ENCODE measurements at regions not wholly inside any gene's neighbourhood (a gene's known extent, or its start where the extent isn't known, plus 50 kb on each side); places are given as distances from the start of the nearest gene placed in this dataset.
"Not testable (repeated sequence)": the region's sequence is repeated elsewhere in the genome, so short reads cannot be mapped to it uniquely, and the experiment has no call there.

DNA sequence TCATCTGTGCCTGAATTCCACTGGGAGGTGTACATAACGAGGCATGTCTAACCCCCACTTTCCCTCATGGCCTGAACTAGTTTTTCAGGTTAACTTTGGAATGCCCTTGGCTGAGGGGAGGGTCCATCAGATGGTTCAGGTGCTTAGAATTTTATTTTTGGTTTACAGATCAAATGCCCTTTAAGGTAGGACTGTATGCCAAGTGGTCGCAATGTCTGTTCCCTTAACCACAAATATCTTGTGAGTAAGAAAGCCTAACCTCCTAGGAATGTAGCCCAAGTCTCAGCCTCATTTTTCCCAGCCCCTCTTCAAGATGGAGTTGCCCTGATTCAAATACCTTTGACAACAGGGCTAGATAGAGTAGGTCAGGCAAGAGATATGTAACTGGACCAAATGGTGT is 78.4 kb downstream of the RNASET2 start:
- no peak for DNase-seq (ENCODE audit: low read depth, low spot score)

GRCh38 chr6:166877349-166877748 is 79.0 kb downstream of the RNASET2 start:
- no peak for DNase-seq (ENCODE audit: low read depth, low spot score)

DNA sequence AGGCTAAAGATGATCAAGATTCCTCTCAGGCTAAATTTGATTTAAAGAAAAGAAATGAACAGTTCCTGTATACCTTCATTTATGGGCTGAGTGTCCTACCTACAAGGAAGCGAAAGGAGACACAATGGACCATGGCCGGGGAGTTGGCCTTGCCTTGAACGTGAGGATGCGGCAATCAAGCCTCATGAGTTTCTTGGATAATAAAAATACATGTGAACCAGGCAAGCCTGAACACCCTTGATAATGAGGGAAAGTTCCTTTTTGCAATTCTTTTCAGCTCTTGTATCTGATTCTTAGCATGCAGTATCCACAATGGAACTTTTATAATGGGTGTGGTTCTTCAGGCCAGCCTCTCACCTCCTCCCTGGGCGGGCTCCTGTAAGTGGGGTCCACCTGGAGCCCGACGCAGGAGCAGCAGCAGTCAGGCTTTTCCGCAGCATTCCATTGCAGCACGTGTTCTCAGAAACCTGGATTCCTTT is 83.8 kb downstream of the RNASET2 start:
- no peak for DNase-seq (ENCODE audit: low read depth, low spot score)

- no peak for DNase-seq (ENCODE audit: low read depth, low spot score)
Measured at GRCh38 chr6:166870602-166871208, 85.6 kb downstream of the RNASET2 start.

GRCh38 chr6:166866839-166867637 is 89.3 kb downstream of the RNASET2 start:
- no peak for DNase-seq (ENCODE audit: low read depth, low spot score)

GRCh38 chr6:166864333-166864732 is 92.0 kb downstream of the RNASET2 start:
- DNase-seq (ENCODE audit: low read depth, low spot score) = no peak

- DNase-seq (ENCODE audit: low read depth, low spot score) = no peak
Measured at GRCh38 chr6:166862978-166863530, 93.3 kb downstream of the RNASET2 start.

- DNase-seq (ENCODE audit: low read depth, low spot score) = peak; percentile 59
Measured at GRCh38 chr6:166862287-166862977, 93.9 kb downstream of the RNASET2 start.

DNA sequence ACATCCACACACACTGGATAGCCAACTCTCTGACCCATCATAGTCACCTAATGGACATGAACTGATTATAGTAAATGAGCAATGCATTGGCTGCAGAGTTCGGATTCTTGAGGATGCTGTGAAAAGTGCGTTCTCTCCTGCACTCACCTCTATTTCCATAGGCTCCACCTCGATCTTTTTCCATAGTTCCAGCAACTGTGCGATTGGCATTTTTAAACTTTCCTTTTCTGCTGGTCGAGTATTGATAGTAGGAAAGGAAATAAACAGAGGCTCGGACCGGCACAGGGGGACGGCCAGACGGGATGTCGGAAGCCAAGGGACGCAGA is 94.4 kb downstream of the RNASET2 start:
- DNase-seq (ENCODE audit: low read depth, low spot score) = no peak

- DNase-seq (ENCODE audit: low read depth, low spot score) = no peak
Measured at GRCh38 chr6:166861304-166861703, 95.0 kb downstream of the RNASET2 start.

DNA sequence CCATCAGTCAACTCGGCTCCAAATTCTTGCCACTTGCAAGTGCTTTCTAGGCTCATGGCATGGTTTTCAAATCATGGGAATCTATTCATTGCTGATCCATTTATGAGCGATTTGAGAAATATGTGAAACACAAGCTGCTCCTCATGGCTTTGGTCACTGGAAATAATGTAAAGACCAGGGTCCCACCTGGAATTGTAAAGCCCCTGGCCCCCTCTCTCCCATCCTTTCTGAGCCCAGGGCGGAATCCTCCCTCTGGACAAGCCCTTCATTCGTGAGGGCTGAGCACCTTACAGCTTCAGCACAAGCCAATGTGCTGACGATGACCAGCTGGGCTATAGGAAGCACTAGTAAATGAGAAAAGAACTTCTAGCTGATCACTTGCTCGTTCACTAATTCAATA is 96.0 kb downstream of the RNASET2 start:
- no peak for DNase-seq (ENCODE audit: low read depth, low spot score)

- no peak for DNase-seq (ENCODE audit: low read depth, low spot score)
Measured at GRCh38 chr6:166855416-166855815, 100.9 kb downstream of the RNASET2 start.

DNA sequence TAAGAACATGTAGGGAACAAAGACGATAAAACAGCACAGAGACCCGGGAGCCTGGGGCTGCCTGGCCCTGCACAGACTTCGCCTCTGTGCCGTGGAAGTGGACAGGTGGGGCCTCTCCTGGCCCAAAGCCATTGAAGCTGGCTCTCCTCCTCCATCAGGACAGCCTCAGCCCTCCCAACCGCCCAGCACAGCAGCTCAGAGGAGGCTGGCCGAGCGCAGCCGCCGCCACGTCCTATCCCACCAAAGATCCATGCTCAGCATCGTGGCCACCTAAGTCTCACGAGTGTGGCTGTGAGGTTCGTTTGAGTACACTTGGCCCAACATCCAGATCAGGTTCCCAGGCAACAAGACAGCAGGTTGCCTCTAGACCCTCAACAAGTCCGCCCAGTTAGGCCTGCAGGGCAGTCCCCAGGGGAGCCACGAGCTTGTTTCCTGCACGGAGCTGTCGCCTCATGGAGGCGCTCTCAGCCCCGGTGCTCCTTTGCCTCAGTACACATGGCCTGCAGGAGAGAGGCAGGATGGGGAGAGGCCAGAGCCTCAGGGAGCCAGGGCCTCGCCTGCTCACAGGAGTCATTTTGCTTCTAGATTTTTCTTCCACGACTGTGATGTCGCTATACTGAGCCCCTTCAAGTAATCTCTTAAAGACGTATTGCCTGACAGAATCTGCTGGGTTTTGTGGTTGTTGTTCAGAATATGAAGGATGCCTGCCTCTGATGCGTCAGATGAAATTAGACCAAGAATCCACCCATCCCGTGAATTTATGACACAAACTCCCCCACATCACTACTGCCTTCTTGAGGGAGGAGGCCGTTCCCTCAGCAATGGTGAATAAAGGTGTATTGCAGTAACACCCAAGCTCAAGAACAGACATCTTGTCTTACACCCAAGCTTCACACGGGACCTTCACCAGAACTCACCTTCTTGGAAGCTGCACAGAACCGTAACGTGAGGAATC is 102.7 kb downstream of the RNASET2 start:
- DNase-seq (ENCODE audit: low read depth, low spot score) = no peak

- no peak for DNase-seq (ENCODE audit: low read depth, low spot score)
Measured at GRCh38 chr6:166852451-166852975, 103.8 kb downstream of the RNASET2 start.

DNA sequence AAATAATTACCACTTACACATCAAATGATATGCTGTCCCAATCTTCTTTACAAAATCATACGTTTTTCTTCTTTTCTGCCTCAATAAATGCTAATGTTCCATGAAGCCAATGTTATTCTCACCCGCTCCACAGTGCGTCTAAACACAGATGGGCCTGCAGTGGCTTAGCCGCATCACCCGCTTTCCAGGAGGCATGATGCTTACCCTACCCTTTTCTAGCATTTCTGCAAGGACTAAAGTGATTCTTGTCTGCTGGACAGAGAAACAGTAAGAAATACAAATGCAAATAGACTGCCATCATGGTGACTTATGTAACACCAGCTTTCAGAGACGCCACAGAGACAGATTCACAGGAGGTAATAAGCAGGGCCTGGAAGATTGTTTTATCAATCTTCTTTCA is 104.4 kb downstream of the RNASET2 start:
- DNase-seq (ENCODE audit: low read depth, low spot score) = no peak

DNA sequence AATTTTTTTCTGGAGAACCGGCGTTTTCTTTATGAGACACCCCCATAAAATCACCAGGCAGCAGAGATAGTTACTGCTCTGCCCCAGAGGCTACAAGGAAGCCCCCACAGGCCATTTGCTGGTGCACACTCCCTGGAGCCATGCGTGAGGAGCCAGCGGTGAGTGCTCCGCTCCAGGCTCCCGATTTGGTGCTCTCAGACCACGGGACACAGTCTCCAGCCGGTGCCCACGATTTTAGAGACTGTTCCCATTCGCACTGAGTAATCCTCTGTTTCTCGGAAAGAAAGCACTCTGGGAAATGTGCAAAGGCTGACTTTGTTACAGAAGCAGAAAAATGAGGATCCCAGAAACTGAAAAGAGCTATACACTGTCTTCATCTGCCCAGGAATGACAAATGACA is 104.9 kb downstream of the RNASET2 start:
- no peak for DNase-seq (ENCODE audit: low read depth, low spot score)

DNA sequence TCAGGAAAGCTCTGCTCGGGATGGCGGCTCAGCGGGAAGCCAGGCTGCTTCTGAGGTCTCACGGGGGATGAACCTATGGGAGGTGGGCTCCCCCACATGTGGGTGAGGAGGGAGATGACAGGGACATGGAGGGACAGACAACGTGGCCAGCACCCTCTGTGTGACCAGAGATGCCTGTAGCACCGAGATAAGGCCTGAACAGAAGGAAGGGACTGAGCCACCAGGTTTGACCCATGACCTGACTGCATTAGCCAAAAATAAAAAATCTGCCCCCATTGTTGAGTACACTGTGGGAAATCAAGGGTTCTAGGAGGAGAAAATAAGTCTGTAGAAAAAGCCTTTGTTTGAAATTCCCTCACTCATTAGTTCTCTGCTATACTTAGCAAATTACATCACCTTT is 105.7 kb downstream of the RNASET2 start:
- DNase-seq (ENCODE audit: low read depth, low spot score) = no peak

DNA sequence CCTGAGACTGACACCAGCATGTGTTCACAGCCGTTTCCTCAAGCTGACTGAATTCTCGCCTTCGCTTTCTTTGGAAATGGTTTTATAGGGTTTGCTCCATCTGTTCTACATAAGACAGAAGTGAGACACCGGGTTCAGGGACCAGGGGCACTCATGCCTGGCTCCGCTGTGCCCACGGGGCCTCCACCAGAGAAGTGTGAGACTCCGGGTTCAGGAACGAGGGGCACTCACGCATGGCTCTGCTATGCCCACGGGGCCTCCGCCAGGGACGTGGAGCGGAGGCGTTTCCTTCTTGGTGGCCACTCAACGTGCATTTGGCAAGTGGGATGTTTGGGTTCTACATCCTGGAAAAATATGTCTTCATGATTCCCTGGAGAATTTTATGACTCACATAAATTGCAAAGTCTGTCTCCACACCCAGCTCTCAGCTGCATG is 106.6 kb downstream of the RNASET2 start:
- DNase-seq (ENCODE audit: low read depth, low spot score) = no peak

- no peak for DNase-seq (ENCODE audit: low read depth, low spot score)
Measured at GRCh38 chr6:166848979-166849748, 107.2 kb downstream of the RNASET2 start.

DNA sequence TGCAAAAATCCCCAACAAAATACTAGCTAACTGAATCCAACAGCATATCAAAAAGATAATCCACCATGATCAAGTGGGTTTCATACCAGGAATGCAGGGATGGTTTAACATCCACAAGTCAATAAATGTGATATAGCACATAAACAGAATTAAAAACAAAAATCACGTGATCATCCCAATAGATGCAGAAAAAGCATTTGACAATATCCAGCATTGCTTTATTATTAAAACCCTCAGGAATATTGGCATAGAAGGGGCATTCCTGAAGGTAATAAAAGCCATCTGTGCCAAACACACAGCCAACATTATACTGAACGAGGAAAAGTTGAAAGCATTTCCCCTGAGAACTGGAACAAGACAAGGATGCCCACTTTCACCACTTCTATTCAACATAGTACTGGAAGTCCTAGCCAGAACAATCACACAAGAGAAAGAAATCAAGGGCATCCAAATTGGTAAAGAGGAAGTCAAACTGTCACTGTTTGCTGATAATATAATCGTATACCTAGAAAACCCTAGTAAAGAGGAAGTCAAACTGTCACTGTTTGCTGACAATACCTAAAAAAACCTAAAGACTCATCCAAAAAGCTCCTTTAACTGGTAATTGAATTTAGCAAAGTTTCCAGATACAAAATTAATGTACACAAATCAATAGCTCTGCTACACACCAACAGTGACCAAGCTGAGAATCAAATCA is 109.8 kb downstream of the RNASET2 start:
- DNase-seq (ENCODE audit: low read depth, low spot score) = not testable (repeated sequence)
